ENCODE measurements at regions not wholly inside any gene's neighbourhood (a gene's known extent, or its start where the extent isn't known, plus 50 kb on each side); places are given as distances from the start of the nearest gene placed in this dataset.

GRCh38 chr10:123287594-123288247, 133.5 kb downstream of the BUB3 start:
- no peaks in the 10 kb centered on the region for H3K36me3 ChIP-seq (ENCODE audit: control insufficient read depth in 2 of 2, extremely low read depth in 1 of 2, insufficient read depth in 2 of 2, low read length in 2 of 2)
- no peak overlapping the region for H3K4me2 ChIP-seq (ENCODE audit: insufficient read depth, low read length)
- H3K4me3 ChIP-seq (replicated peaks in 1 of 3; ENCODE audit: insufficient read depth in 1 of 3, low read depth in 1 of 3, low read length in 3 of 3): no peak overlapping the region
- intact Hi-C loops (cut with micrococcal nuclease) (no loop called here), dilution Hi-C loops (cut with MboI; ENCODE audit: extremely low pct_ligation_motif_present, low sequenced_read_pairs) (no loop called here)
- no peak for DNase-seq (ENCODE audit: low read depth, low spot score)
- no peaks in the 10 kb centered on the region for H3K9me3 ChIP-seq (replicated peaks; ENCODE audit: control insufficient read depth, insufficient read depth, low read length)
- BruUV-seq (replicated peaks): no TSS peak
- no peak overlapping the region for H3K27ac ChIP-seq (ENCODE audit: insufficient read depth, low read depth, low read length)
- CTCF ChIA-PET: no interaction called here
- no peak overlapping the region for H2AFZ ChIP-seq (ENCODE audit: low read depth, low read length)
- no peaks in the 10 kb centered on the region for H3K9me1 ChIP-seq (replicated peaks; ENCODE audit: control insufficient read depth, extremely low read depth, insufficient read depth, low read length)
- FAIRE-seq: no peak
- POLR2A ChIA-PET: no interaction called here
- no peaks in the 10 kb centered on the region for H3K4me1 ChIP-seq (ENCODE audit: control insufficient read depth, extremely low read depth, insufficient read depth, low read length)
- H3K27me3 ChIP-seq (ENCODE audit: control insufficient read depth in 2 of 2, insufficient read depth in 2 of 2, low read length in 2 of 2): no peaks in the 10 kb centered on the region
- H4K20me1 ChIP-seq (replicated peaks; ENCODE audit: control insufficient read depth, extremely low read depth, insufficient read depth, low read length): no peaks in the 10 kb centered on the region
- TF ChIP-seq POLR2A (IDR thresholded peaks at IDR 0.05; ENCODE audit: low read depth, low read length) (no peak), FOS (IDR thresholded peaks at IDR 0.05; ENCODE audit: borderline replicate concordance, insufficient read depth, low read length) (no peak), CTCF (IDR thresholded peaks at IDR 0.05; ENCODE audit: extremely low read depth in 1 of 2, insufficient read depth in 1 of 2, low read depth in 1 of 2, low read length in 2 of 2) (no peak)
- no peaks in the 10 kb centered on the region for H3K79me2 ChIP-seq (ENCODE audit: control insufficient read depth, insufficient read depth, low read length)
- no peak overlapping the region for H3K9ac ChIP-seq (replicated peaks; ENCODE audit: extremely low read depth, insufficient read depth, low read length)

- no peak for TF ChIP-seq EZH2 (IDR thresholded peaks at IDR 0.05; ENCODE audit: borderline replicate concordance, low read depth, low read length, severe bottlenecking)
- no peak for TF ChIP-seq POLR2A (IDR thresholded peaks at IDR 0.05; ENCODE audit: low read depth, low read length)
- no peak for TF ChIP-seq CTCF (IDR thresholded peaks at IDR 0.05; ENCODE audit: extremely low read depth in 1 of 2, insufficient read depth in 1 of 2, low read depth in 1 of 2, low read length in 2 of 2)
- no peak for TF ChIP-seq GATA2 (IDR thresholded peaks at IDR 0.05; ENCODE audit: insufficient read depth, insufficient read length, low read depth, low read length)
- no peak for TF ChIP-seq FOS (IDR thresholded peaks at IDR 0.05; ENCODE audit: borderline replicate concordance, insufficient read depth, low read length)
- TF ChIP-seq MAX (IDR thresholded peaks at IDR 0.05; ENCODE audit: insufficient read depth, insufficient read length): no peak
- no peak for TF ChIP-seq POLR2AphosphoS5 (IDR thresholded peaks at IDR 0.05; ENCODE audit: insufficient read depth, low read depth, low read length)
- no peak for TF ChIP-seq JUN (IDR thresholded peaks at IDR 0.05; ENCODE audit: borderline replicate concordance, insufficient read depth, insufficient read length, low read depth)
- TF ChIP-seq MYC (IDR thresholded peaks at IDR 0.05; ENCODE audit: low read depth, low read length): no peak
Measured at GRCh38 chr10:123289432-123289831, 135.2 kb downstream of the BUB3 start.

More at GRCh38 chr10:123289432-123289831, 135.2 kb downstream of the BUB3 start:
- POLR2A ChIA-PET: no interaction called here
- no peak overlapping the region for H2AFZ ChIP-seq (ENCODE audit: low read depth, low read length)
- CTCF ChIA-PET: no interaction called here
- no peaks in the 10 kb centered on the region for H3K9me1 ChIP-seq (replicated peaks; ENCODE audit: control insufficient read depth, extremely low read depth, insufficient read depth, low read length)
- dilution Hi-C loops (cut with MboI; ENCODE audit: extremely low pct_ligation_motif_present, low sequenced_read_pairs): no loop called here
- H3K79me2 ChIP-seq (ENCODE audit: control insufficient read depth, insufficient read depth, low read length): no peaks in the 10 kb centered on the region
- H3K4me2 ChIP-seq (ENCODE audit: insufficient read depth, low read length): no peak overlapping the region
- H3K36me3 ChIP-seq (ENCODE audit: control insufficient read depth in 2 of 2, extremely low read depth in 1 of 2, insufficient read depth in 2 of 2, low read length in 2 of 2): no peaks in the 10 kb centered on the region
- no peaks in the 10 kb centered on the region for H3K9me3 ChIP-seq (replicated peaks; ENCODE audit: control insufficient read depth, insufficient read depth, low read length)
- H3K9ac ChIP-seq (replicated peaks; ENCODE audit: extremely low read depth, insufficient read depth, low read length): no peak overlapping the region
- no TSS peak for BruUV-seq (replicated peaks)
- no peak overlapping the region for H3K27ac ChIP-seq (ENCODE audit: insufficient read depth, low read depth, low read length)
- no peak overlapping the region for H3K4me3 ChIP-seq (replicated peaks in 1 of 3; ENCODE audit: insufficient read depth in 1 of 3, low read depth in 1 of 3, low read length in 3 of 3)
- DNase-seq (ENCODE audit: low read depth, low spot score) (no peak), FAIRE-seq (no peak)
- no peaks in the 10 kb centered on the region for H3K4me1 ChIP-seq (ENCODE audit: control insufficient read depth, extremely low read depth, insufficient read depth, low read length)
- H4K20me1 ChIP-seq (replicated peaks; ENCODE audit: control insufficient read depth, extremely low read depth, insufficient read depth, low read length): no peaks in the 10 kb centered on the region
- no peaks in the 10 kb centered on the region for H3K27me3 ChIP-seq (ENCODE audit: control insufficient read depth in 2 of 2, insufficient read depth in 2 of 2, low read length in 2 of 2)
- intact Hi-C loops (cut with micrococcal nuclease): no loop called here
